Activated CD8-positive, alpha-beta T cell treated with anti-CD3 and anti-CD28 coated beads, Interleukin-2, amount 10 ng/mL, durations not matched to agents 7 days and 5 days (primary cell): ENCODE measurements at regions not wholly inside any gene's neighbourhood (a gene's known extent, or its start where the extent isn't known, plus 50 kb on each side); places are given as distances from the start of the nearest gene placed in this dataset.
"Not testable (repeated sequence)": the region's sequence is repeated elsewhere in the genome, so short reads cannot be mapped to it uniquely, and the experiment has no call there.

Experiments
- ATAC-seq: fragments of 150-1000 bp; cut with Tn5 transposase; one replicate; pipeline ENCODE4 v1.10.0; 2021; ENCODE audit warnings: moderate library complexity
- CTCF ChIA-PET: fragments of 350-600 bp; sonication (Branson Sonifier 250); formaldehyde crosslinking; loops from one replicate; lab custom pipeline; 2021; ENCODE audit warnings: antibody characterized with exemption; lab: Charles Lee
- POLR2A ChIA-PET: fragments of 350-600 bp; sonication (Branson Sonifier 250); formaldehyde crosslinking; loops from one replicate; lab custom pipeline; 2021; ENCODE audit warnings: antibody characterized with exemption; lab: Charles Lee
- DNase-seq: peaks from one replicate; pipeline ENCODE4 v3.0.0-alpha.2; 2020
- H3K27ac Mint-ChIP-seq: one replicate; pipeline ENCODE4 v1.8.0; 2021; ENCODE audit warnings: mild to moderate bottlenecking, mixed read lengths
- H3K27me3 Mint-ChIP-seq: one replicate; pipeline ENCODE4 v1.8.0; 2021; ENCODE audit warnings: low read depth, mixed read lengths
- H3K36me3 Mint-ChIP-seq: one replicate; pipeline ENCODE4 v1.8.0; 2021; ENCODE audit warnings: low read depth, mixed read lengths
- H3K4me1 Mint-ChIP-seq: one replicate; pipeline ENCODE4 v1.8.0; 2021; ENCODE audit warnings: low read depth, mixed read lengths
- H3K4me3 Mint-ChIP-seq: one replicate; pipeline ENCODE4 v1.8.0; 2021; ENCODE audit warnings: mild to moderate bottlenecking, mixed read lengths
- H3K9me3 Mint-ChIP-seq: one replicate; pipeline ENCODE4 v1.8.0; 2022; ENCODE audit warnings: mixed read lengths; ENCODE audit not compliant: insufficient read depth

DNA sequence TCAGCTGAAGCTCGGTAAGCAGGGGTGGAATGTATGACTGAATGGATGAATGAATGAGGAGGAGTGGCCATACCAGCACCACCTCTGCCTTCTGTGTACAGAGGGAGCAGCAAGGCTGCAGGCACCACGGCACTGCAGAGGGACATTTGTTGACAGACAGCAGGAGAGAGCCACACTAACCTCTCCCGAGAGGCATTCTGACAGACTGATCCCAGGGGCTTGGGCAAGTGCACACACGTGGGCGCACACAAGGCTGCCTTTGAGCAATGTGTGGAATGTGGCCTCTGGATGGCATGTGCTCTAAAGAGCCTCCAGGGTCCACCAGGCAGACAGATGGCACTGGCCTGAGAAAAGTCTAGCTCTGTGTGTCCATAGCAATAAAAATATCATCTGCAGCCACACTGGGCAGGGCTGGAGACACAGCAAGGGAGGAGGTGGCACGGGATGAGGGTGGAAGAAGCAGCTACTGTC is 111.8 kb downstream of the ACTL7B start:
- Mint-ChIP-seq H3K4me1 (no peaks in the 10 kb centered on the region), H3K36me3 (no peaks in the 10 kb centered on the region), H3K27me3 (no peaks in the 10 kb centered on the region), H3K4me3 (no peak overlapping the region), H3K9me3 (no peaks in the 10 kb centered on the region), H3K27ac (no peak overlapping the region)
- CTCF ChIA-PET, result no interaction called here
- DNase-seq (no peak), ATAC-seq (no peak)
- POLR2A ChIA-PET, result no interaction called here

DNA sequence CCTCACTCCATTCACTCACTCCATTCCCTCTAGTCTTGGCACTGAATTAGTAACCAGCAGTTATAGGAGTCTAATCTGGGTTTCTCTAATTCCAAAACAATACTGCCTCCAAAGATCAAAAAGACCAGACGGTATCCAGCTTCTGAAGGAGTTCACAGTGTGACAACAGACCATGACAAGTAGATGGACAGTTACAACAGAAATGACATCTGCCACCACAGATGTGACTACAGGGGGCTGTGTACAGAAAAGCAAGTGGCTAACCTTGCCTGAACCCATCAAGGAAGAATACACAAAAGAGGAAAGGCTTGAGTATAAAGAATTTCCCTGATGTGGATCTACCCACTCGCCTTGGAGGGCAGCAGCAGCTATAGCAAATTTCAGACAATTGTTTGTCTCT is 112.4 kb downstream of the ACTL7B start:
- H3K4me1 Mint-ChIP-seq, result no peaks in the 10 kb centered on the region
- H3K4me3 Mint-ChIP-seq, result no peak overlapping the region
- ATAC-seq, result no peak
- H3K9me3 Mint-ChIP-seq, result no peaks in the 10 kb centered on the region
- no peaks in the 10 kb centered on the region for H3K27me3 Mint-ChIP-seq
- no peak overlapping the region for H3K27ac Mint-ChIP-seq
- ChIA-PET POLR2A (no interaction called here), CTCF (no interaction called here)
- no peaks in the 10 kb centered on the region for H3K36me3 Mint-ChIP-seq
- DNase-seq, result no peak

GRCh38 chr9:108742191-108742590 is 113.6 kb downstream of the ACTL7B start:
- no peak for ATAC-seq
- no peaks in the 10 kb centered on the region for H3K36me3 Mint-ChIP-seq

DNA sequence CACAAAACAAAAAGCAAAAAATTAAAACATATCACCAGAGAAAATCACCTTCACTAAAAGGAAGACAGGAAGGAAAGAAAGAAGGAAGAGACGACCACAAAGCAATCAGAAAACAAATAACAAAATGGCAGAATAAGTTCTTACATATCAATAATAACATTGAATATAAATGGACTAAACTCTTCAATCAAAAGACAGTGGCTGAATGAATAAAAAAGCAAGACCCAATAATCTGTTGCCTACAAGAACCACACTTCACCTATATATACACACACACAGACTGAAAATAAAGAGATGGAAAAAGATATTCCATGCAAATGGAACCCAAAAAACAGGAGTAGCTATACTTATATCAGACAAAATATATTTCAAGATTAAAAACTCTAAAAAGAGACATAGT is 124.5 kb downstream of the ACTL7B start:
- ATAC-seq, H3K4me3 Mint-ChIP-seq, POLR2A ChIA-PET, H3K27me3 Mint-ChIP-seq, CTCF ChIA-PET, H3K4me1 Mint-ChIP-seq, H3K9me3 Mint-ChIP-seq, H3K27ac Mint-ChIP-seq, H3K36me3 Mint-ChIP-seq, DNase-seq: not testable (repeated sequence)

More at GRCh38 chr9:108742191-108742590, 113.6 kb downstream of the ACTL7B start:
- no peak overlapping the region for H3K4me3 Mint-ChIP-seq
- H3K27ac Mint-ChIP-seq, result no peak overlapping the region
- no peaks in the 10 kb centered on the region for H3K27me3 Mint-ChIP-seq
- no peak for DNase-seq
- ChIA-PET POLR2A (no interaction called here), CTCF (no interaction called here)
- no peaks in the 10 kb centered on the region for H3K9me3 Mint-ChIP-seq
- no peaks in the 10 kb centered on the region for H3K4me1 Mint-ChIP-seq

- DNase-seq, result no peak
- Mint-ChIP-seq H3K27me3 (no peaks in the 10 kb centered on the region), H3K4me1 (no peaks in the 10 kb centered on the region), H3K4me3 (no peak overlapping the region), H3K36me3 (no peaks in the 10 kb centered on the region), H3K9me3 (peaks cover 7% of the 10 kb centered on the region), H3K27ac (no peak overlapping the region)
- ChIA-PET POLR2A (no interaction called here), CTCF (no interaction called here)
- no peak for ATAC-seq
Observed at GRCh38 chr9:108727580-108728111, 128.1 kb downstream of the ACTL7B start.

GRCh38 chr9:108724652-108725051 is 131.1 kb downstream of the ACTL7B start:
- H3K36me3 Mint-ChIP-seq, result no peaks in the 10 kb centered on the region
- POLR2A ChIA-PET, result no interaction called here
- DNase-seq (no peak), ATAC-seq (no peak)
- H3K4me3 Mint-ChIP-seq, result no peak overlapping the region
- H3K9me3 Mint-ChIP-seq, result no peaks in the 10 kb centered on the region
- no peaks in the 10 kb centered on the region for H3K4me1 Mint-ChIP-seq
- no peaks in the 10 kb centered on the region for H3K27me3 Mint-ChIP-seq
- CTCF ChIA-PET, result no interaction called here
- H3K27ac Mint-ChIP-seq, result no peak overlapping the region

- DNase-seq (no peak), ATAC-seq (no peak)
- no peak overlapping the region for H3K4me3 Mint-ChIP-seq
- H3K36me3 Mint-ChIP-seq, result no peaks in the 10 kb centered on the region
- H3K27me3 Mint-ChIP-seq, result no peaks in the 10 kb centered on the region
- H3K27ac Mint-ChIP-seq, result no peak overlapping the region
- no peaks in the 10 kb centered on the region for H3K9me3 Mint-ChIP-seq
- no peaks in the 10 kb centered on the region for H3K4me1 Mint-ChIP-seq
- CTCF ChIA-PET, result no interaction called here
- POLR2A ChIA-PET, result interaction anchor here (0.6 kb wide), 1 partner anchor 230 kb away, joined by 3 read pairs; no protein-coding TSS in a partner anchor
Observed at GRCh38 chr9:108724122-108724521, 131.7 kb downstream of the ACTL7B start.

- H3K27me3 Mint-ChIP-seq, result no peaks in the 10 kb centered on the region
Observed at GRCh38 chr9:108722396-108722795, 133.4 kb downstream of the ACTL7B start.

DNA sequence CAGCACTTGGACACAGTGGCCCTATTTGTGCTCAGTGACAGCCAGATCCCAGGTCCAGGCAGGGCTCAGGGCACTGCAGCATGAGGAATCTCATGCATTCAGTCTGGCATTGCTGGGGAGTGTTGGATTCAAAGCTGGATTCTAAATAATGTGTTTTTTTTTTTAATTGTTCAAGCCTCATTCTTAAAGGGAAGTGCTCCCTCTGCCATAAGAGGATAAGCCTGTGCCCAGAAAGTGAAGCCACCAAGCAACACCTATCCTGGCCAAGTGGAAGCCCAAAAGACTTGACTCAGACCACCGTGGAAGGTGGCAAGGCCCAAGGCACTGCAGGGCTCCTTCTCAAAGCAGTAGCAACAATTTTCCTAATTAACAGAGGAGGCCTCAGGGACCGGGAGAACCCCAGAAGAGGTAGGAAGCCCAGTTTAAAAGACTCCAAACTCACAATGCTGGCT is 135.6 kb downstream of the ACTL7B start:
- POLR2A ChIA-PET, result no interaction called here

More at GRCh38 chr9:108722396-108722795, 133.4 kb downstream of the ACTL7B start:
- ChIA-PET POLR2A (no interaction called here), CTCF (no interaction called here)
- Mint-ChIP-seq H3K4me1 (no peaks in the 10 kb centered on the region), H3K4me3 (no peak overlapping the region), H3K27ac (no peak overlapping the region), H3K36me3 (no peaks in the 10 kb centered on the region), H3K9me3 (no peaks in the 10 kb centered on the region)
- ATAC-seq (no peak), DNase-seq (no peak)

GRCh38 chr9:108710424-108710823 is 145.4 kb downstream of the ACTL7B start:
- H3K27me3 Mint-ChIP-seq, result no peaks in the 10 kb centered on the region
- H3K36me3 Mint-ChIP-seq, result no peaks in the 10 kb centered on the region
- no peak for ATAC-seq
- no peaks in the 10 kb centered on the region for H3K4me1 Mint-ChIP-seq
- ChIA-PET POLR2A (no interaction called here), CTCF (no interaction called here)
- DNase-seq, result no peak
- H3K27ac Mint-ChIP-seq, result no peak overlapping the region
- no peak overlapping the region for H3K4me3 Mint-ChIP-seq
- no peaks in the 10 kb centered on the region for H3K9me3 Mint-ChIP-seq

More for the DNA sequence above, 135.6 kb downstream of the ACTL7B start:
- Mint-ChIP-seq H3K9me3 (no peaks in the 10 kb centered on the region), H3K27ac (no peak overlapping the region), H3K4me1 (no peaks in the 10 kb centered on the region), H3K27me3 (no peaks in the 10 kb centered on the region), H3K36me3 (no peaks in the 10 kb centered on the region), H3K4me3 (no peak overlapping the region)
- DNase-seq (no peak), ATAC-seq (no peak)
- CTCF ChIA-PET, result no interaction called here

GRCh38 chr9:108709997-108710396 is 145.8 kb downstream of the ACTL7B start:
- DNase-seq (no peak), ATAC-seq (no peak)
- H3K4me1 Mint-ChIP-seq, result no peaks in the 10 kb centered on the region
- ChIA-PET CTCF (no interaction called here), POLR2A (no interaction called here)
- no peaks in the 10 kb centered on the region for H3K9me3 Mint-ChIP-seq
- no peak overlapping the region for H3K27ac Mint-ChIP-seq
- H3K4me3 Mint-ChIP-seq, result no peak overlapping the region
- H3K36me3 Mint-ChIP-seq, result no peaks in the 10 kb centered on the region
- no peaks in the 10 kb centered on the region for H3K27me3 Mint-ChIP-seq

DNA sequence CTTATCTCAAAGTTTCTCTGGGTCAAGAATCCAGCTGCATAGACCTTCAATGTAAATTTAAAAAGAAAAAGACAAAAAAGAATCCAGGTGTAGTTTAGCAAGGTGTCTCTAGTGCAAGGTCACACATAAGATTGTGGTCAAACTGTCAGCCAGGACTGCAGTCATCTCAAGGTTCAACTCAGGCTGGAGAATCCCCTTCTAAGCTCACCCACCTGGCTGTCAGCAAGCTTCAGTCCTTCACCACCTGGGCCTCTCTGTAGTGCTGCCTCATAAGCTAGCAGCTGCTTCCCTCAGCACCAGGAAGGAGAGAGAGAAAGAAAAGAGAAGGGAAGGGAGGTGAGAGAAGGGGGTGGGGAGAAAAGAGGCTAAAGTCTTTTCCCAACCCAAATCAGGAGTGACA is 146.7 kb downstream of the ACTL7B start:
- DNase-seq, result no peak
- H3K36me3 Mint-ChIP-seq, result no peaks in the 10 kb centered on the region
- H3K27me3 Mint-ChIP-seq, result no peaks in the 10 kb centered on the region
- H3K9me3 Mint-ChIP-seq, result no peaks in the 10 kb centered on the region
- CTCF ChIA-PET, result no interaction called here
- H3K4me3 Mint-ChIP-seq, result no peak overlapping the region
- H3K4me1 Mint-ChIP-seq, result no peaks in the 10 kb centered on the region
- ATAC-seq, result no peak
- H3K27ac Mint-ChIP-seq, result no peak overlapping the region
- POLR2A ChIA-PET, result no interaction called here

DNA sequence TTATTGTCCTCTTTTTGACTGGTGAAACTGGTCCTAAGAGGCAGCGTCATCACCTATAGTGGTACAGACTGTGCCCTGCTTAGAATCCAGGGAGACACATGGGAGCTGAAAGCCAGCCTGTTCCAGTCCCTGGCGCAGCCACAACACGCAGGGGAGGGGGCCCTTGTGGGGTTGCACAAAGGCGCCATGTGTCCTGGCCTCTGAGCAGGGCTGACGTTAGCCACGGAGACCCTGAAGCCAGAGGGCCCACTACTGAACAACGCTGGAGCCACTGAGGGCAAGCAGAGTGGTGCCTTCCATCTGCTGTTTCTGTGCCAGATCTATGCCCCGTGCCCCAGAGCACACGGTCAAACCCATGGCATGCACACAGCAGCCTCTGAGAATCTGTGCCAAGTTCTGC is 147.3 kb downstream of the ACTL7B start:
- ATAC-seq (no peak), DNase-seq (no peak)
- no peaks in the 10 kb centered on the region for H3K36me3 Mint-ChIP-seq
- H3K4me3 Mint-ChIP-seq, result no peak overlapping the region
- no peaks in the 10 kb centered on the region for H3K27me3 Mint-ChIP-seq
- ChIA-PET POLR2A (no interaction called here), CTCF (no interaction called here)
- no peaks in the 10 kb centered on the region for H3K4me1 Mint-ChIP-seq
- H3K9me3 Mint-ChIP-seq, result no peaks in the 10 kb centered on the region
- H3K27ac Mint-ChIP-seq, result no peak overlapping the region
